HG03159 (cell line): ENCODE measurements at regions not wholly inside any gene's neighbourhood (a gene's known extent, or its start where the extent isn't known, plus 50 kb on each side); places are given as distances from the start of the nearest gene placed in this dataset.

Experiments
- ATAC-seq: cut with Tn5 transposase; IDR thresholded peaks from one replicate; pipeline ENCODE4 v1.9.1; 2021; ENCODE audit warnings: mild to moderate bottlenecking, moderate library complexity; ENCODE audit not compliant: unreplicated experiment

DNA sequence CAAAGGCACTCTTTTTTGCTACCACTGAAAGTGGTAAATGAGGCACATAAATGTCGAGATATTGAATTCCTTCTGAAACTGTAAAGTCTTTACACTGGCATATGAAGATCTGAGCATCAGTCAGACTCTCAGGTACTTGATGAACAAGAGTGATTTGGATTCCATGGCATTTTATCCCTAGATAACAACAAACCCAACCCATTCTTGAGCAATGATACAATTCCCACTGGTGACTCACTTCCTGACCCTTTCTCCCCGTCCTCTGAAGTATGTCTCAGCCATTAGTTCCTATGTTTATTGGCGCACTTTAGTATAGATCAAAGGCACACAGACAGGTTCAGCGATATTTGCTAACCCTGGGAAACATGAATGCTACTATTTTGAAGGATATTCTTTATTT is 147.0 kb upstream of the RBFOX1 start:
- ATAC-seq = no peak

DNA sequence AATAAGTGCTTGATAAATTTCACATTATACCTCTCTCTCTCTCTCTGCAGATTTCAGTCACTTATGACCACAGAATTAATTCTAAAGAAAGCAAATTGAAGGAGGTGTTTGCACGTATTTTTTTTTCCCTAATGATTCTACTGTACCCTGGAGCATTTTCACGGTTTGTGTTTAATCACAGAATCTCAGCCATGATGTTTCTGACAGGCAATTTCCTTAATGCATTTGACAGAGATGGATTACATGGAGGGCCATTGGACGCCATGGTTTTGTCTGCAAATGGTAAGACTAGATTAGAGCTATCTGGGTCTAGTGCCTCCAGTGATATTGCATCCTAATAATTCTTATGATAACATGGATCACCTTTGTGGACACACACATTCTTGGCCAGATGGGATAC is 147.5 kb upstream of the RBFOX1 start:
- ATAC-seq = no peak

DNA sequence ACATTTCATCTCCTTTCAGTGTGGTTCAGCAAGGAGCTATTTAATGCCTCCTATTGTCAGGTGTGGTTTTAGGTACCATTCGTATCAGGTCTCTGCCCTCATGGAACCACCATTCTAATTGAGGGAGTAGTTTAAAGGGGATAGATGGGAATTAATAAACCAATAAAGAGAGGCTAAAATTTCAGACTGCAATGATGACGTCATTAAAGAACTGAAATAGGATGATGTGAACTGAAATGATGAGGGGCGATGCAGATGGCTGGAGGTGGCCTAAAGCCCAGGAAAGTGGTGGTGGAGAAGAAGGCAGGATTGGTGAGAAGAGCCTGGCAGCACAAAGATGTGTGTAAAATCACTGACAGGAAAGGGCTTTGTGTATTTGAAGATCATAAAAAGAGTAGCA is 148.9 kb upstream of the RBFOX1 start:
- no peak for ATAC-seq

DNA sequence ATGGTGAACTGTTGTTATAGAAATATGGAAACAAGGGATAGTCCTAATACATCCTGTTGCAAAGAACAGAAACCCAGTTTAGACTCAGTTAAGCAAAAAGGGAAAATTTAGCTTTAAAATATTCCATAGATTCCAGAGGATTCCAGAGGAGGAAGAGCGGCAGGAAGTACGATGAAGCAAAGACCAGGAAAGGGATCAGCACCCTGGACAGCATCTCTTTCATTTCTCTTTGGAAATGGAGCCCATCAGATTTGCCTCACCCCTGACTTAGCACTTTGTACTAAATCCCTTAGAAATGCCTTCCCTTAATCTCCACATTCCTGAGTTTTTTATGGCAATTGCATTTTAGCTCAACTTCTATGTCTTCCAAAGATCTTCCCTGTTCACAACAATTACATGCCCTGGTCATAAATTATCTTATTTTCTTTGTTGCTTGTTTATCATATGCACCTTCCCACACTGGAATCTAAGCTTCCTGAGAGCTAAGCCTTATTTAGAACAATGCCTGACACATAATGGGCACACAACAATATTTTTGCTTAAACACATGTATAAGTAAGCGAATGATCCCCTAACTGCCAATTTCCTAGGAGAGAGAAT is 150.0 kb upstream of the RBFOX1 start:
- no peak for ATAC-seq

DNA sequence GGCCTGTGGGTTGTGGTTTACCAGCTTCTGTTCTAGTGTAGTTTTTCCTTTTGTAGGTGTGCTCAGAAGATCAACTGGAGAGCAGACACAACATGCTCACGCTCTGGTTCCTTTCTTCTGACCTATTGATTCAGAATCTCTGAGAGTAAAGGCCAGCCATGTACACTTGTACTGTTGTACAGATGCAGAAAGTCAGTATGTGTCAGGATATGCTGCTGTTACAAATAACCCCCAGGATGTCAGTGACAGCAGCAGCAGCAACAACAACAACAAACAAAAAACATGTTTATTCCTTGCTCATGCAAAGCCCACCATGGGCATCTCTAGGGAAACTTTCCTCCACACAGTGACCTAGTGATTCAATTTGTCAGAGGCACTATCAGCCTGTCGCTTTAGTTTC is 154.8 kb upstream of the RBFOX1 start:
- no peak for ATAC-seq

DNA sequence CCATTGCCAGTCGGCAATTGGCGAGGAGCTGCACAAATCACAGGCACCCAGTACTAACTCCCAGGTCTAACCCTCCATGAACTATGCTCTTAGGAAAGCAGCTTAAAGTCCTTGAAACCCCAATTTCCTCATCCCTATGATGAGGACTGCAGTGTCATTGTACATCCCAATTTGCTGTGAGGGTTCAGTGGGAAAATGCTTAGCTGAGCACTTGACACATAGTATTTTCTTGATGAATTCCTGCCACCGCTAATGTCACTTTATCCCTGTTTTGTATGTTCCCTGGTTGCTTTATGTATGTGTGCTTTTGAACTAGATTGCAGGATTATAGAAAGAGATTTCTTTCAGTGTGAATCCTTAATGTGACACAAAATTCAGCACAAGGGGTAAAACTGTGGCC is 161.5 kb upstream of the RBFOX1 start:
- no peak for ATAC-seq

DNA sequence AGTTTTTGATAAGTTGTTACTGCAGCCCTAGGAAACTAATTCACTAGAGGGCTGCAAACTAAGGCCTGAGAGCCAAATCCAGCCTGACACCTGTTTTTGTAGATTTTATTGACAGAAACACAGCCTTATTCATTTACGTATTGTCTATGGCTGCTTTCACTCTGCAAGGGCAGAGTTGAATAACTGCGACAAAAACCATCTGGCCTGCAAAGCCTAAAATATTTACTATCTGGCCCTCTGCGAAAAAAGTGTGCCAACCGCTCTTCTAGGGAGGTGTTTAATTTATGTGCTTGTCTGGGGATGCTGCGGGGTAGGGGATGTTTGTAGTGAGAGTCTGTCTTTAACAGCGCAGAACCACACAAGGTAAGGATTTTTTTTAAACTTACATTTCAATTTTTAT is 165.0 kb upstream of the RBFOX1 start:
- no peak for ATAC-seq

DNA sequence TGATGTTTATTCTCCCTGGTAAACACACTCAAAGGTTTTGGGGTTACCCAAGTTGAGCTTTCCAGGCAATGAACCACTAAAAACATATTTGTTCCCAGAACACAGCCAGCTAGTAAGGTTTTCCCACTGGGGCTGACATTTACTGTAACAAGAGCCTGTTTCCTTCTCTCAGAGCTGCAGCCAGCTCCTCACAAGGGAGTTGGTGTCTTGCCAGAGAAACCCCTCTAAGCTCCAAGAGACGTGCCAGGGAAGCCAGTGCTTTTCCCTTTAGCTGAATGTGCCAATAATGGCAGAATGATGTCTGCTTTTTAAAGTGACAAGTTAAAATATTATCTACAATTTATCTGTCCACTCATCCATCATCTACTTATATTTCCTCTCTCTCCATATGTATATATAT is 170.8 kb upstream of the RBFOX1 start:
- no peak for ATAC-seq

DNA sequence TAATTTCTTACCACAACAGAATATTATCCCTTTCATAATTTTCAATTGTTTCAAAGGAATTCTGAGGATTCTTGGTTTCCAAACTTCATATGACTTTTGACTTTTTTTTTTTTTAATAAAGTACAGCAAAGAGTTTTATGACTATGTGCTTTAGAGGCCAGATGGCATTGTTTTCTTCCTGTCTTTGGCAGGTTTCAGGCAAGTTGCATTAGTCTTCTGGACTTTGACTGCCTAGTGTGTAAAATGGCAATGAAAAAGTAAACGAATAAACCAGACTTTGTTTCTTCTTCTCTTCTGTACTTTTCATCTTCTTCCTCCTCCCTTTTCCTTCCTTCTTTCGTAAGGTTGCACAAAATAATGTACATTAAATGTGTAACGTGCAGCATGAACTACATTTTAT is 172.6 kb upstream of the RBFOX1 start:
- no peak for ATAC-seq

DNA sequence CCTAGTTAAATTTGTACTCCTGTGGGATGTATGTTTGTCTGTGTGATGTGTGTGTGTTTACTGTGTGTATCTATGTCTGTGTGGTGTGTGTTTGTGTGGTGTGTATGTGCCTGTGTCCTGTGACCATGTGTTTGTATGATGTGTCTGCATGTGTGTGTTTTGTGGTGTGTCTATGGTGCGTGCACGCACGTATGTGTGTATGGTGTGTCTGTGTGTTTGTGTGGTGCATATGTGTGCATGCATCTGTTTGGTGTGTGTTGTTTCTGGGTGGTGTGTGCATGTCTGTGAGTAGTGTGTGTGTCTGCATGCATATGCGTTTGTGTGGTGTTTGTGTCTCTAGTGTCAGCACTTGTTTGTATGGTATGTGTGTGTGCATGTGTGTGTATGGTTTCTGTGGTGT is 174.2 kb upstream of the RBFOX1 start:
- ATAC-seq = no peak

DNA sequence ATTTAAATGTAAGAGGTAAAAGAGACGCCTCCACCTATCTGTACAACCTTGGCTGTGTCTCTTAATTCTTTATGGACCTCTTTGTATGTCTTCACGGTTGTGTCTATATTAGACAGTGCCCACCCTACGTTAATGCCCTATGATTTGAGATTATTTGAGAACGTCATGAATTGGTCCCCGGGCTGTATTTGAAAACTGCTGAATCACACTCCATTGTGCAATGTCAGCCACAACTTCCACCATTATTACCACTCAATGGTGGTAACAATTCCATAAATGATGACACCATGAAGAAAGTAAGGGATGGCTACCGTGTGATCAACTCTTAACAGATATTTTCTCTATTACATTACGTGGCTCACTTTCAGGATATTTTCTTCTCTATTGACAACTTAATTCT is 182.4 kb upstream of the RBFOX1 start:
- ATAC-seq = no peak

DNA sequence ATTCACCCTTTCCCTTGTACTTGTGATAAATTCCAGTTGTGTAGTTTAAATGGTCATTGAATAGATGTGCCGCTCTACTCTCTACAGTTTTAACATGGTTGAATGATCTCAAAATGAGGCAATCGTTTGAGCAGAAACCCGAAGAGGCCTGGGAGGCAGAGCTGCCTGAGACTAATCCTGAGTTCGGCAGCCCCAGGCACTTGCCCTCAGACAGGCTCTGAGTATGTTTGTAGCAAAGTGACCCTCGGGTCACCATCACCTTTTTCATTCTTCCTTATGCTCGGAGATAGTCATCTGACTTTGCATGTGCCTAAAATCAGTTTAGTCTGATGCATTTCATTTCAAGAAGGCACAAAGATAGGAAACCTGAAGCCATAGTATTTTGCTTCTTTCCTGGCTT is 184.0 kb upstream of the RBFOX1 start:
- no peak for ATAC-seq

DNA sequence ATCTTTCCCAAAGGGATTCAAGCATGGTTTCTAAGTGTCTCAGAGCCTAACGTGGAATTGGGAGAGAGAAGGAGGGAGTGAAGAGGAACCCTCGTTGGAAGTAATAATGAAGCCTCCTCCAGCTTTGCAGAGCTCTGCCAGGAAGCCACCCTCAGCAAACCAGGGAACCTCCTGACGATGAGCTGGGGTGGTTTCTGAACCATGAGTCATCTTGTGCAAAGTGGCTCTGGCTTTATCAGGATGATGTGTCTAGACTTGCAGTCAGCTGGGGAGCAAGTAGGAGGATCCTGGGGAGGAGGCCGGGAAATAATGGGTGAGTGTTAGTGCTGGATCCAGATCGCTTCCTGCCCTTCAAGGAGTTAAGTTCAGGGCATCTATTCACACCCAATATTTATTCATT is 191.7 kb upstream of the RBFOX1 start:
- ATAC-seq = no peak

DNA sequence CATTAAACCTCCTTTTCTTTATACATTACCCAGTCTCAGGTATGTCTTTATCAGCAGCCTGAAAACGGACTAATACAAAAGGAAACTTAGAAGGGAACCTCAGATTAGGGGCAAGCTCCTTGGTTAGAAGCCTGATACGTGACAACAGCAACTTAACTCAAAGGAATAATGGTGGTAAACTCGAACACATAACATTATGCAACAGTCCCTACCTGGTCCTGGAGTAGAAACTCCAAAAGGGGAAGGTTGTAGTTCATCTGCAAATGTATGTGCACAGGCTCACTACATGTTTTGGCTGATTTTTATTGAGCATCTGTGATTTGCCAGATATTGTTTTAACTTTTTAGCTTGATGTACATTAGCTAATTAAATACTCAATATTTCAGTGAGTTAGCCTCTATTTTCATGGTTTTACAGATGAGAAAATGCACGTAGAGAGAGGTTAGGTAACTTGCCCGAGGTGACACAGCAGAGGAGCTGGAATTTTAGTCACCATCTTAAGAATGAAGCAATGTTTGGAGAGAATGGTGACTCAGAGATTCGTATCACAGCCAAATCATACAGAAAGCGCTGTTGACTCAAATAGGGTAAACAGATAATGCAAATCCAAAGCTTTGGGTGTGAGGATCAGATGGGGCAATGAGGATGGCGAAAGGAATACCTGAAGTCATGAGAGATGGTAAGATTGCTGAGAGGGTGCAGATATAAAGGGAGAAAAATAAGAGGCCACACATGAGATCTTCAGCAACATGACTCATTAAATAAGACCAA is 194.9 kb upstream of the RBFOX1 start:
- no peak for ATAC-seq

DNA sequence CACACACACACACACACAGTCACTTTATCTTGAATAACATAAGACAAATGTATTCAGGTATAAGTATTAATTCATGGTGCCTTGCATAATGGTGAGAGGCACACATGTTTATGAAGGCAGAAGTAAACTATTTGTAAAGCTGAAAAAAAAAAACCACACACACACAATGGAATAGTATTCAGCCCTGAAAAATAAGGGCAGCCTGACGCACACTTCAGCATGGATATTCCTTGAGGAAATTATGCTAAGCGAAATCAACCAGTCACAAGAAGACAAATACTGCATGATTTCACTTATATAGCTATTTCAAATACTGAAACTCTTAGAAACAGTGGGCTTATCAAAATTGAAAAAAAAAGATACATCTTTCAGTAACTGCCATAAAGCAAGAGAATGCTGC is 200.2 kb upstream of the RBFOX1 start:
- ATAC-seq = no peak

DNA sequence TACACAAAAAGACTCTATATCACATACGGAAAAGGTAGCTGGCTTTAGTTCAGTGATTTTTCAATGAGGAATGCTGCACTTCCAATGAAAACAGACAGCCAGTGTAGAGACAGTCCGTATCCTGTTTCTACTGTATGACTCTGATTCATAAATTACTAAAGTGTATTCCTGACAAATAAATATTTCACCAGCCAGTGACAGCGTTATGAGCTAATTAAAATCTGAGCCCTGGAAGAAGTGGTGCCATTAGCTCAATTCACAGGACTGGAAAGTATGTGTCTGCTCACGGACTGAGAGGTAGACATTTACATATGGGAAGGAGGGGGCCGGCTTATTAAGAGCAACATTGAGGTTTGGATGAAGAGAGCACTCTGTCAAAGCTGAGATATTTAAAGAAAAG is 207.9 kb upstream of the RBFOX1 start:
- no peak for ATAC-seq

DNA sequence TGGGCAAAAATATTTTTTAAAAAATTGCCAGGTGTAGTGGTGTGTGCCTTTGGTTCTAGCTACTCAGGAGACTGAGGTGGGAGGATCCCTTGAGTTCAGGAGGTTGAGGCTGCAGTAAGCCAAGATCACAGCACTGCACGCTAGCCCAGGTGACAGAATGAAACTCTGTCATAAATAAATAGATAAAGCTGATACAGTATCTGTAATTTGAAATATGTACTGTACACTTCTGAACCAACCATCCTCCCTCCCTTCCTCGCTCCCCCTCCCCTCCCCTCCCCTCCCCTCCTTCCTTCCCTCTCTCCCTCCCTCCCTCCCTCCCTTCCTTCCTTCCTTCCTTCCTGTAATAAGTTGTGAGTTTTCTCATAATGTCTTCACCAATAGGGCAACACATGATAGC is 208.4 kb upstream of the RBFOX1 start:
- no peak for ATAC-seq

DNA sequence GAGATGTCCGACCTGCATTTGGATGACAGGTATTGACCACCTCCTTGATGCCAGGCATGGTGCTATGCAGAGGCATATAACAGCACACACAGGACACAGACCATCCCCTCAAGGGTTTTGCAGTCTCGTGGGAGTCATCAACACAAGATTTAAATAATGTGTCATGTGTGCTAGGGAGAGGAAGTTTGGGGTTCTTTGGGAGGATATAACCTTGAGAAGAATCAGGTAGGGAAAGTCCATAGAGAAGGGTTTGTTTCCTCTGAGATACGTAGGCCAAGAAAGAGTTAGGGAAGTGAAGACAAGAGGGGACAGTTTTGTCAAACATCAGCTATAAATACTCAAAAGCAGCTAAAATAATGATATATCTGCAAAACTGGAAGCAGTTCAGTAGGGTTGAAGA is 215.9 kb upstream of the RBFOX1 start:
- no peak for ATAC-seq

DNA sequence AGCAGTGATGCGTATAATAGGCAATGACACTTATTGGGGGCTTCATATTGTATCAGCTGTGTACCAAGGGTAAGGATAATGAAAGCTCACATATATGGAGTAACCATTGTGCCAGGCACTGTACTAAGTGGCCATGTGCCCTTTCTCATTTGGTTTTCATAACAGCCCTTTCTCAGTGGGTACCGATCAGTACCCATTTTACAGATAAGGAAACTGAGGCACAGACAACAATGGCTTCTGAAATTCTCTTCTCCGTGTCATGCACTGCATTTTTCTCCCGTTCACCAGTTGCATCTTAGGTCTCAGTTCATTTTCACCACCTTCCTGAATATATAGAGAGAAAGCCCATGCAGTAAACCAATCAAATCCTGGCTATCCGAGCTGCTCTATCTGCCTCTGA is 216.7 kb upstream of the RBFOX1 start:
- no peak for ATAC-seq

DNA sequence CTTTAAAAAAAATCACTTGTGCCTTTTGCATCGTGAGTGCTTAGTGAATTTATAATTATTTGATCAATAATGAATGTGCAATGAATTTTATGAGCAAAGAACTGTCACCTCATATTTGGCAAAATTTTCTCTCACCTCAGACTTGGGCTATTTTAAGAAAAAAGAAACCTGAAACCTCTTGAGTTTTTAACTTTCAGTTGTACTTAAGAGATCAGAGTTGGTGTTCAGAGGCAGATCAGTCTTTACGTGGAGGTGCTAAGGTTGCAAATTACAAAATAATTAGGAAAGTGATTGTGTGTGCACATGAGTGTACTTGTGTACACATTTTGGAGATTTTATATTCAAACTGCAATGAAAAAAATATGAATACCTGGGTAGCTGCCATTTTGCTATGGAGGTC is 218.7 kb upstream of the RBFOX1 start:
- no peak for ATAC-seq

DNA sequence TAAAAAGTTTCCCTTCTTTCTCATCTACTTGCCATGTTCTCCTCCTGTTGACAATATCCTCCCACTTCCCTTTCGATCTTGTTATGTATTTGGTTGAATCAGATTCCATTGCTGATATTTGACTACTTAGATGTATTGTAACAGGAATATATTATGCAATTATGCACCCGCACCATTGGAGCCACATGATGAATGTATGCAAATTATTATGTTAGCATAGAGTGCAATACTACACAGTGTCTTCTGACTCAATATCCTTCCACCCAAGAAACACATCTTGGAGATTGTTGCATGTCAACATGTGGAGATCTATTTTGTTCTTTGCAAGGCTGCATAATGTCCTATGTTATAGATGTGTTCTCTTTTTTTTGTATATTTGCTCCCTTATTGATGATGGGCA is 219.2 kb upstream of the RBFOX1 start:
- ATAC-seq = no peak

DNA sequence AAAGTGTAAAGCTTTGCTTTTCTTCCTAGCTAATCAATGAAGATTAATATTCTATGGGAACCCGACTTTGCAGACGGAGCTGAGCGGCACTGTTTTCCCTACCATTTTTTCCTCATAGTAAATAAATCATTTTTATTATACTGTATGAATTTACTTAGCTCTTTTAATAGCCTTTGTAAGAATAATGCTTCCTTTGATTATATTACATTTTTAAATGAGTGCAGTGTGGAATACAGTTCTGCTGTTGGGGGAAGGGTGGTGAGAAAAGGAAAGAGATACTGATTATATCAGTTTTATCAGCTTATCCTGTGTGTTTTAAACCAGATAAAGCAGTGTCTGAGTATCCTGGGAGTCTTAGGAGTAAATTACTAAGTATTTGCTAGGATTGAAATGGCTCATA is 221.4 kb upstream of the RBFOX1 start:
- no peak for ATAC-seq

DNA sequence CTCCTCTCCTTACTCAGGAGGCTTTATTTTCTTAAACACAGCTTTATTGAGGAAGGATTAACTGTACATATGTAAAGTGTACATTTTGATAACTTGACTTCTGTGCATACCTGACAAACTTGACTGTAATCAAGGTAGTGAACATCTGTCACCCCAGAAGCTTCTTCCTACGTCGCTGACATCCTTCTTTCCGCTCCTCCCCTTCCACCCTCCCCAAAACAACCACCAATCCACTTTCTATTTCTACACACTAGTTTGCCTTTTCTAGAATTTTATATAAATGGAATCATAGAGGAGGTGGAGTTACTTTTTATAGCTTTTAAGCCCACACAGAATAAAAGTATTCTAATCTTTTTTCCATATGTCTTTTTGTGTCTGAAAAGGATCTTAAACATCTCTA is 225.2 kb upstream of the RBFOX1 start:
- no peak for ATAC-seq
